HG03558 (cell line): ENCODE measurements at regions not wholly inside any gene's neighbourhood (a gene's known extent, or its start where the extent isn't known, plus 50 kb on each side); places are given as distances from the start of the nearest gene placed in this dataset.

Experiments
- ATAC-seq: cut with Tn5 transposase; IDR thresholded peaks from one replicate; pipeline ENCODE4 v1.9.1; 2021; ENCODE audit warnings: moderate number of reproducible peaks; ENCODE audit not compliant: unreplicated experiment; ENCODE audit errors: extremely low read depth

DNA sequence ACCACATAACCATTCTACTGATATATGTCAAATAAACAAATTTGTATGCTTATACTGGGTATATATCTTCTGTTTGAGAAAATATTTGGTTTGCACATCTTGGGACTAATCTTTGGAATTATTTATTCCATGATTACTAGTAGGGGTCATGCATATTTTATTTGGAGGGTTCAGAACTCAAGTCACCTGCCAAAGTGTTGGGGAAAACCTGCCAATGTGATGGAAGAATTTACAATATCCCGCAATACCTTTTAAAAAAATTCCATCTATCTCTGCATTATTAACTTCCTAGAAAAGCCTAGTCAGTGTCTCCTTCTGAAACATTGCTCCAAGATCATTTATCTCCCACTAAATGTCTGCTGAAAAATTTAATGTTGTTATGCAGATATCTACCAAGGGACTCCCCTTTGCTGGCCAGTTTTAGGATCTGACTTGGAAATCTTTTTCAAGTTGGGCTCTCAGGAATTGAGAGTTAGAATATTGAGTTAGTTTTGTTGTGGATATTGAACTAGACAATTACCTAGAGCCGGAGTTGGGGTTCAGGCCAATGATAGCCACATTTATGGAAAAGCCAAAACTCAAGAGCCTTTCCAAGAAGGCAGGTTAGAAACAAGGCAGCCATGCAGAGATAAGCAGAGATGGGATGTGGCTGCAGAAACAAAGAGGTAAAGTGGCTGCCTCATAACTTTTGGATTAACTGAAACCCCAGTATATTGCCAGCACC lies 425.2 kb downstream of the ADAMTS20 start:
- no peak for ATAC-seq

DNA sequence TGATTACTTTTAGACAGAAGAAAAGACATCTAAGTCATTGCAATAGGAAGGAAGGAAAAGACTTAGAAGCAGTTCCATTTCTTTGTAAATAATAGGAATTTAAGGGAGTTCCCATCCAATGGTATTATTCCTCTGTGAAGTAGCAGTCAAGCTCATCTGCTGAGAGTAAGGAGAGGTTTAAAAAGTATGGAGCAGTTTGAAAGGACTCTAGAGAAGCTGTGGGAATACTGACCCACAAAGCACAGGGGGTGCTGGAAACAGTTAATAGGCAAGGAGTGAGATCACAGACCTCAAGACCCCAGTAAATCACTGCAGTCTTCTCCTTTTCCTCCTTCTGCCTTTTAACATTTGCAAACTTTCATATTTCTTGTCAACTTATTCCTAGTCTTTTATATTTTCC lies 428.5 kb downstream of the ADAMTS20 start:
- ATAC-seq, result no peak

DNA sequence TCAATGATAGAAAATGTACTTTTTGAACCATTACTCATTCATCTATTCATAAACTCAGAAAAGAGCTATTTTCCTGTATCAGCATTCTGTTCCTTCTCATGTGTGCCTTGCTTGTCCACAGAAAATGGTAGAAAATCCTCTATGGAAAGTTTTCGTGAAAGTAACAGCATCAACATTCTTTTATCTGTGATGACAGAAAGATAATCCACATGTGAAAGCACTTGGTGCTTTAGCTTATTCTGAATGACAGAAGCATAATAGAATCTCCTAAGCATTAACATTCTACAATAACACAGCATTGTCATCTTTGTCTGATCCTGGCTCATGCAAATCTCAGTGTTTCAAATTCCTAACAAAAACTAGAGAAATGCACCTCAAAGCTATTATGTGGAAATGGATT lies 431.9 kb downstream of the ADAMTS20 start:
- ATAC-seq, result no peak

DNA sequence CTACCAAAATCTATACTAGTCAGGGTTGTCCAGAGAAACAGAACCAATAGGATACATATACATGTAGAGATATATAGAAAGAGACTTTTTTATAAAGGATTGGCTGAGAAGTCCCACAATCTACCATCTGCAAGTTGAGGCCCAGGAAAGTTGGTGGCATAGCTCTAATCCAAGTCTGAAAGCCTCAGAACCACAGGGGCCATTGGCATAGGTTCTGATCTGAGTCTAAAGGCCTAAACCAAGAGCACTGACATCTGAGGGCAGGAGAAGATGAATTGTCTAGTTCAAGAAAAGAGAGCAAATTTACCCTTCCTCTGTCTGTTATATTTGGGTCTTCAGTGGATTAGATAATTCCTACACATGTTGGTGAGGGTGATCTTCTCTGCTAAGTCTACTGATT lies 433.1 kb downstream of the ADAMTS20 start:
- no peak for ATAC-seq

- no peak for ATAC-seq
Observed at GRCh38 chr12:43118234-43118633, 433.8 kb downstream of the ADAMTS20 start.

DNA sequence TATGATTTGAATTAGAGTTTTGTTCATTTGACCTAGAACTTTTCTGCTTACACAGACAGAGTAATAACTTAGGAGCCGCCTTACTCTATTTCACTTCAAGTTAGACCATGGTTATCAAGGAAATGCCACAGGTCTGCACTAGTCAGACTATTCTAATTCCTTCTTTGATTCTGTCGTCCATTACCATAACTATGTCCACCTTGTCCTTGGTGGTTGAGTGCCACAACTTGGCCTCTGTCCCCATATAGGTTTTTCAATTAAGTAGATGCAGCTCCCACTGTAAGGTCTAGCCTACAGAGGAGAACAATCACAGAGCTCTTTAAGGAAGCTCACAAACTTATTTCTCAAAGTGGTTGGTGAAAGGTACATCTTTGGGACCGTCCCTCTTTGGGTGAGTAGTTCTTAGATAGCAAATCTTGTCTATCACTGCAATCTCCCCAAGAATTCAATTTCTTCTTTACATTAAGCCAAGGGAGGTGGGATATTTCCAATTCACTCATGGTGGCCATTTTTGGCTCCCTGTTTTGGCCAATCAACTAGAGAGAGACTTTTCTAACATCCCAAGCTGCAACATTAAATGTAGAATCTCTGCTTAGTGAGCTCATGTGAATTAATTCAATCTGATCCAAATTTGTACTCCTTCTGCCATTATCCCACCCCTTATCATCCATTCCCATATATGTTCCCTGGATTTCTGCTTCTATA lies 434.6 kb downstream of the ADAMTS20 start:
- no peak for ATAC-seq

- ATAC-seq, result no peak
Observed at GRCh38 chr12:43115441-43116160, 436.4 kb downstream of the ADAMTS20 start.

- ATAC-seq, result no peak
Observed at GRCh38 chr12:43114316-43114715, 437.7 kb downstream of the ADAMTS20 start.

DNA sequence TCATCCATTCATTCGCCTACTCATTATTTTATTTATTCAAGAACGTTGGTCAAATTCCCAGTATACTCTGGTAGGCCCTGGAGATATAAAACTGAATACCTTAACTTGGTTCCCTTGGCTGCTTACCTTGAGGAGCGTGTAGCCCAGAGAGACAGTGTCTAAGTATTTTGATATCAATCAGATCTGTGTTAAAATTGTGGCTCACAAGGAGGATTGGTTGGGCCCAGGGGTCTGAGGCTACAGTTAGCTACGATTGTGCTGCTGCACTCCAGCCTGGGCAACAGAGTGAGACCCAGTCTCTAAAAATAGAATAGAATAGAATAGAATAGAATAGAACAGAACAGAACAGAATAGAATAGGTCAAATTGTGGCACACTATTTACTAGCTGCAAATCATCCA lies 438.4 kb downstream of the ADAMTS20 start:
- no peak for ATAC-seq

- ATAC-seq, result no peak
Observed at GRCh38 chr12:43113135-43113534, 438.9 kb downstream of the ADAMTS20 start.

- ATAC-seq, result no peak
Observed at GRCh38 chr12:43112101-43112920, 439.7 kb downstream of the ADAMTS20 start.

GRCh38 chr12:43111608-43112007 lies 440.4 kb downstream of the ADAMTS20 start:
- ATAC-seq, result no peak

GRCh38 chr12:43109631-43110345 lies 442.2 kb downstream of the ADAMTS20 start:
- no peak for ATAC-seq

DNA sequence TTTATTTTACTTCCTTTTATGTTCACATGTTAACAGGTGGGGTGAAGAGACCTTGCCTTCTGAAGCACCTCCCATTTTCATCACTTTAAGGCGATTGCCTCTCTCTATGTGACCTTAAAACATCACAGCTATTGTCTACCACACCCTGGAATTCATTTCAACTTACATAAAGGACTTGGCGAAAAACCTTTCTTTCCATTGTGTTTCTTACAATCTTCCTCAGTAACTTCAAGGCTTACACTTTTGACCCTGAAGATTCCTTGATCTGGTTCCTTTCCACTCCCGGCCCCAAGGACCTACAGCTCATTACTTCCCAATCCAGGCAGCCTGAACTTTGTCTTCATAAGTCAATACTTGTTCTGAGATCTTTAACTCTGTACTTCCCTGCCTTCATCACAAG lies 443.3 kb downstream of the ADAMTS20 start:
- no peak for ATAC-seq

- no peak for ATAC-seq
Observed at GRCh38 chr12:43107026-43107775, 444.8 kb downstream of the ADAMTS20 start.

DNA sequence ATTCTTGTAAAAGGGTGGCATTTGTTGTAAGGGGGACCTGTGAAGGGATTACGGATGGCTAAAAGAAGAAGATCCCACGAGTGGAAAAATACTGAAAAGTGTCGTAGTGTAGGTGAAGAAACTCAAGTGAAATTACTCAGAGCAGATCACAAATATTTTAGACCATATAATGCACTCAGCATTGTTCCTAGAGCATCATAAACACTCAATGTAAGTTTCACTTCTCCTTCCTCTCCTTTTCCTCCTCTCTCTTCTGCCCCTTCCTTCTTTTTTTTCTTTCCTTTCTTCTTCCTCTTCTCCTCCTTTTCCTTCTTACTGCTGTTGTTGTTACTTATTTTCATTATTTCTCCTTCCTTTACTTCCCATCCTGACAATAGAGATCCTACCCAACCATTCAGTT lies 445.6 kb downstream of the ADAMTS20 start:
- ATAC-seq, result no peak

GRCh38 chr12:43105426-43105981 lies 446.5 kb downstream of the ADAMTS20 start:
- ATAC-seq, result no peak

- no peak for ATAC-seq
Observed at GRCh38 chr12:43104494-43104893, 447.5 kb downstream of the ADAMTS20 start.

DNA sequence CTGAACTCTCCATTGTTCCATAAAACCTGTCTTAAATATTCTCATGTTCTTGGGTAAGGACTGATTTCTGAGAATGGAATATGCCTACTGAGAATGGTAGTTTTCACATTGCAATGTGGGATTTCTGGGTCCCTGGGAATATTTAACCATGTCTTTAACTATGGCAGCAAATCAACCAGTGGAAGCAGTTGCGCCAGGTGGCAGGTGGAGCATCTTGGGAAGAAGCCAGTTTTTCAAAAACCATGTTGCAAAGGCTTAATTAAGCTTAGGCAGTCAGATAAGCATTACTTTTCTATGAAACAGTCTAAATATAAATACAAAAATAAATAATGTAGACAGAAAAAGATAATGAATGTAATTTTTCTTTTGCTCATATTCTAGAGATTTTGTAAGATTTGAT lies 448.1 kb downstream of the ADAMTS20 start:
- ATAC-seq, result no peak
